ENCODE measurements at regions not wholly inside any gene's neighbourhood (a gene's known extent, or its start where the extent isn't known, plus 50 kb on each side); places are given as distances from the start of the nearest gene placed in this dataset.

DNA sequence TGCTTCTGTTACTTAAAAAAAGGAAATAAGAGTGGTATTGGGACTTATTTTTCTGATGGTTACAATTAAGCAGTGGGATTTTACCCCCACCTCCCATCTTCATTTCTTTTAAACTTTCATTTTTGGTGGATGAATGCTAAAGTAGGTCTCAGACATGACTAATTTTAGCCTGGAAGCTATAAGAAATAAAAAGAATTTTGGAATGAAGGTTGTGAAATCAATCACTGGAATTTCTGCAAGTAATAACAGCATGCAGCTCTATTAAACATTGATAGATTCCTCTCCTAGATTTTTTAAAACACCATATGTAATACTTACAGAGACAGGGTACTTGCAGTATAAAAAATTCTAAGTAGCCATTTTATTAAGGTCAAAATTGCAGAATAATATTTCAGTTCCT is 164.2 kb upstream of the CLEC14A start:
- ChIA-PET POLR2A (no interaction called here), CTCF (interaction anchor here (0.9 to 1.0 kb wide), 2 partner anchors 12 to 1151 kb away, joined by 3 to 4 read pairs; no protein-coding TSS in a partner anchor)
- Mint-ChIP-seq H3K9me3 (peaks cover 25% of the 10 kb centered on the region), H3K36me3 (peaks cover 7% of the 10 kb centered on the region), H3K4me1 (no peaks in the 10 kb centered on the region), H3K4me3 (no peak overlapping the region), H3K27ac (no peak overlapping the region), H3K27me3 (ENCODE audit: low read depth) (peaks cover 25% of the 10 kb centered on the region)
- no peak for ATAC-seq
- no peak for DNase-seq (ENCODE audit: low spot score)
- TF ChIP-seq, protein P1, sequence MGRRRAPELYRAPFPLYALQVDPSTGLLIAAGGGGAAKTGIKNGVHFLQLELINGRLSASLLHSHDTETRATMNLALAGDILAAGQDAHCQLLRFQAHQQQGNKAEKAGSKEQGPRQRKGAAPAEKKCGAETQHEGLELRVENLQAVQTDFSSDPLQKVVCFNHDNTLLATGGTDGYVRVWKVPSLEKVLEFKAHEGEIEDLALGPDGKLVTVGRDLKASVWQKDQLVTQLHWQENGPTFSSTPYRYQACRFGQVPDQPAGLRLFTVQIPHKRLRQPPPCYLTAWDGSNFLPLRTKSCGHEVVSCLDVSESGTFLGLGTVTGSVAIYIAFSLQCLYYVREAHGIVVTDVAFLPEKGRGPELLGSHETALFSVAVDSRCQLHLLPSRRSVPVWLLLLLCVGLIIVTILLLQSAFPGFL (CRISPR knock-in tag; IDR thresholded peaks at IDR 0.05; ENCODE audit: borderline replicate concordance) = no peak
- TF ChIP-seq TEAD1 (CRISPR knock-in tag; IDR thresholded peaks at IDR 0.05) = no peak
- TF ChIP-seq ATF6 (CRISPR knock-in tag; IDR thresholded peaks at IDR 0.05) = no peak
- TF ChIP-seq NFATC4 (CRISPR knock-in tag; IDR thresholded peaks at IDR 0.05) = no peak
- no peak for TF ChIP-seq PRDM15 (CRISPR knock-in tag; IDR thresholded peaks at IDR 0.05)
- no peak for TF ChIP-seq ZNF317 (CRISPR knock-in tag; IDR thresholded peaks at IDR 0.05; ENCODE audit: borderline replicate concordance, low read depth)
- TF ChIP-seq SOX15 (CRISPR knock-in tag; IDR thresholded peaks at IDR 0.05) = no peak
- no peak for TF ChIP-seq ERG (CRISPR knock-in tag; IDR thresholded peaks at IDR 0.05)
- TF ChIP-seq ZNF263 (CRISPR knock-in tag; IDR thresholded peaks at IDR 0.05; ENCODE audit: low read depth) = no peak
- TF ChIP-seq ZMAT4 (CRISPR knock-in tag; IDR thresholded peaks at IDR 0.05) = no peak

- Mint-ChIP-seq H3K4me1 (no peaks in the 10 kb centered on the region), H3K36me3 (peaks cover 7% of the 10 kb centered on the region), H3K4me3 (no peak overlapping the region), H3K9me3 (peaks cover 21% of the 10 kb centered on the region), H3K27ac (no peak overlapping the region), H3K27me3 (ENCODE audit: low read depth) (peaks cover 27% of the 10 kb centered on the region)
- ATAC-seq (no peak), DNase-seq (ENCODE audit: low spot score) (no peak)
- POLR2A ChIA-PET = no interaction called here
- CTCF ChIA-PET = interaction anchor here (0.9 to 1.4 kb wide), 3 partner anchors 11 to 1152 kb away, joined by 3 to 4 read pairs (median 3); partner anchors contain the start of gene CLEC14A
- TF ChIP-seq GRHL2 (CRISPR knock-in tag; IDR thresholded peaks at IDR 0.05; ENCODE audit: insufficient replicate concordance, severe bottlenecking) = no peak
- TF ChIP-seq ZNF219 (CRISPR knock-in tag; IDR thresholded peaks at IDR 0.05; ENCODE audit: borderline replicate concordance) = no peak
- TF ChIP-seq AR (CRISPR knock-in tag; IDR thresholded peaks at IDR 0.05) = no peak
- no peak for TF ChIP-seq JAZF1 (CRISPR knock-in tag; IDR thresholded peaks at IDR 0.05)
- no peak for TF ChIP-seq ETV6 (CRISPR knock-in tag; IDR thresholded peaks at IDR 0.05)
- TF ChIP-seq ZNF423 (CRISPR knock-in tag; IDR thresholded peaks at IDR 0.05) = no peak
- no peak for TF ChIP-seq CBFB (CRISPR knock-in tag; IDR thresholded peaks at IDR 0.05; ENCODE audit: low read depth)
- no peak for TF ChIP-seq ATF2 (CRISPR knock-in tag; IDR thresholded peaks at IDR 0.05; ENCODE audit: borderline replicate concordance, low read depth)
- TF ChIP-seq RELA (CRISPR knock-in tag; IDR thresholded peaks at IDR 0.05; ENCODE audit: borderline replicate concordance) = no peak
Observed at GRCh38 chr14:38419579-38419978, 163.7 kb upstream of the CLEC14A start.

All from WTC11 (cell line).